ENCODE measurements at regions not wholly inside any gene's neighbourhood (a gene's known extent, or its start where the extent isn't known, plus 50 kb on each side); places are given as distances from the start of the nearest gene placed in this dataset.

- Mint-ChIP-seq H3K9me3 (ENCODE audit: unreplicated experiment) (no peaks in the 10 kb centered on the region), H3K27me3 (ENCODE audit: insufficient read depth, unreplicated experiment) (no peaks in the 10 kb centered on the region), H3K36me3 (ENCODE audit: insufficient read depth, unreplicated experiment) (no peaks in the 10 kb centered on the region), H3K4me1 (ENCODE audit: insufficient read depth, unreplicated experiment) (peaks cover 20% of the 10 kb centered on the region), H3K27ac (ENCODE audit: low read depth, unreplicated experiment) (no peak overlapping the region), H3K4me3 (ENCODE audit: unreplicated experiment) (no peak overlapping the region)
- POLR2A ChIA-PET: no interaction called here
- CTCF ChIA-PET: no interaction called here
- peak; percentile 18 for DNase-seq (ENCODE audit: unreplicated experiment)
- BruUV-seq (replicated peaks): no TSS peak
- no peak for TF ChIP-seq CTCF (IDR thresholded peaks at IDR 0.05; ENCODE audit: unreplicated experiment)
- intact Hi-C loops (cut with micrococcal nuclease): no loop called here
These were observed 982.1 kb downstream of the TSN start for GRCh38 chr2:122737429-122738077.

GRCh38 chr2:122739732-122740593 is 984.5 kb downstream of the TSN start:
- Mint-ChIP-seq H3K9me3 (ENCODE audit: unreplicated experiment) (no peaks in the 10 kb centered on the region), H3K4me1 (ENCODE audit: insufficient read depth, unreplicated experiment) (peaks cover 21% of the 10 kb centered on the region), H3K27me3 (ENCODE audit: insufficient read depth, unreplicated experiment) (no peaks in the 10 kb centered on the region), H3K36me3 (ENCODE audit: insufficient read depth, unreplicated experiment) (no peaks in the 10 kb centered on the region), H3K27ac (ENCODE audit: low read depth, unreplicated experiment) (no peak overlapping the region), H3K4me3 (ENCODE audit: unreplicated experiment) (no peak overlapping the region)
- CTCF ChIA-PET: interaction anchor here (0.5 kb wide), 1 partner anchor 1252 kb away, joined by 3 read pairs; no protein-coding TSS in a partner anchor
- POLR2A ChIA-PET: interaction anchor here (0.7 to 1.6 kb wide), 2 partner anchors 9 to 411 kb away, joined by 3 read pairs; no protein-coding TSS in a partner anchor
- no TSS peak for BruUV-seq (replicated peaks)
- TF ChIP-seq CTCF (IDR thresholded peaks at IDR 0.05; ENCODE audit: unreplicated experiment): no peak
- intact Hi-C loops (cut with micrococcal nuclease): loop anchor here (10.0 kb wide), 1 partner anchor 535 kb away; no protein-coding TSS in a partner anchor
- DNase-seq (ENCODE audit: unreplicated experiment): no peak

DNA sequence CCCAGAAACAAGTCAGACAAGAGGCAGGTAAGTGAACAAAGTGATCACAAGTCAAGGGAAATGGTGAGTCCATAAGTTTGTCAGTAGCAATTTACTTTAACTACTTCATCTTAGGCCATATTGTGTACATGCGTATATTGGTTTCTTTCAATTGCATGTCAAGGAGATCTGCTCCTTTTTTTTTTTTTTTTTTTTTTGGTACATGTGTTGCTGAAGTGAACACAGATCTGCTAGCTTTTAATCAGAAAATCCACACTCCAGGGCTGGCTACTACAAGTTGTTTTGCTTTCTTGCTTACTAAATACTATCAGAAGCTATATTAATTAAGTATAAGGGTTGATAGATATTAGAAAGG is 985.1 kb downstream of the TSN start:
- ChIA-PET CTCF (interaction anchor here (0.5 to 0.6 kb wide), 2 partner anchors 98 to 1252 kb away, joined by 3 to 4 read pairs; no protein-coding TSS in a partner anchor), POLR2A (no interaction called here)
- intact Hi-C loops (cut with micrococcal nuclease): loop anchor here (10.0 kb wide), 1 partner anchor 536 kb away; no protein-coding TSS in a partner anchor
- no peak for TF ChIP-seq CTCF (IDR thresholded peaks at IDR 0.05; ENCODE audit: unreplicated experiment)
- Mint-ChIP-seq H3K27ac (ENCODE audit: low read depth, unreplicated experiment) (no peak overlapping the region), H3K36me3 (ENCODE audit: insufficient read depth, unreplicated experiment) (no peaks in the 10 kb centered on the region), H3K9me3 (ENCODE audit: unreplicated experiment) (no peaks in the 10 kb centered on the region), H3K4me1 (ENCODE audit: insufficient read depth, unreplicated experiment) (peaks cover 20% of the 10 kb centered on the region), H3K4me3 (ENCODE audit: unreplicated experiment) (no peak overlapping the region), H3K27me3 (ENCODE audit: insufficient read depth, unreplicated experiment) (no peaks in the 10 kb centered on the region)
- BruUV-seq (replicated peaks): no TSS peak
- DNase-seq (ENCODE audit: unreplicated experiment): no peak

DNA sequence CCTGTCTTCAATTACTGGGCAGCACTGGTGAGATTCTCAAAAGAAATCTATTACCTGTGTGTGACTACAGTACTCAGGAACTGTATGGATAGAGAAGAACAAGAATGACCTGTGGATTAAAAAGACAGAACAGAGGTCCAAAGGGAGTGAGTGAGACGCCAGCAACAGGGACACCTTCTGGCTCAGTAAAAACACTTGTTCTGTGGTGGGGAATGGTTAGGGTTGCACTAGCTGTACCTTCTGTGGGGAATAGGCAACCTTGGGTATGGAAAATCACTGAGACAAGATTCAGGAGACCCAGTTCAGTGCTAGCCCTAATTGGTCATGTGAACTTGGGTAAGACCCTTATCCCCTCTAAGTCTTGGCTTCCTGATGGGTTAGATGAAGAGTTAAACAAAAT is 986.0 kb downstream of the TSN start:
- intact Hi-C loops (cut with micrococcal nuclease): loop anchor here (10.0 kb wide), 1 partner anchor 537 kb away; no protein-coding TSS in a partner anchor
- no peaks in the 10 kb centered on the region for H3K9me3 Mint-ChIP-seq (ENCODE audit: unreplicated experiment)
- BruUV-seq (replicated peaks): no TSS peak

More for the DNA sequence above, 986.0 kb downstream of the TSN start:
- H3K27ac Mint-ChIP-seq (ENCODE audit: low read depth, unreplicated experiment): no peak overlapping the region
- H3K27me3 Mint-ChIP-seq (ENCODE audit: insufficient read depth, unreplicated experiment): no peaks in the 10 kb centered on the region
- ChIA-PET POLR2A (interaction anchor here (0.7 kb wide), 1 partner anchor 31 kb away, joined by 3 read pairs; no protein-coding TSS in a partner anchor), CTCF (no interaction called here)
- H3K4me1 Mint-ChIP-seq (ENCODE audit: insufficient read depth, unreplicated experiment): peaks cover 20% of the 10 kb centered on the region
- no peak for TF ChIP-seq CTCF (IDR thresholded peaks at IDR 0.05; ENCODE audit: unreplicated experiment)
- no peaks in the 10 kb centered on the region for H3K36me3 Mint-ChIP-seq (ENCODE audit: insufficient read depth, unreplicated experiment)
- DNase-seq (ENCODE audit: unreplicated experiment): no peak
- H3K4me3 Mint-ChIP-seq (ENCODE audit: unreplicated experiment): no peak overlapping the region
